ENCODE measurements at regions not wholly inside any gene's neighbourhood (a gene's known extent, or its start where the extent isn't known, plus 50 kb on each side); places are given as distances from the start of the nearest gene placed in this dataset.

GRCh38 chr4:133929531-133930239 lies 271.9 kb downstream of the PABPC4L start (continued):
- TF ChIP-seq, protein P1, sequence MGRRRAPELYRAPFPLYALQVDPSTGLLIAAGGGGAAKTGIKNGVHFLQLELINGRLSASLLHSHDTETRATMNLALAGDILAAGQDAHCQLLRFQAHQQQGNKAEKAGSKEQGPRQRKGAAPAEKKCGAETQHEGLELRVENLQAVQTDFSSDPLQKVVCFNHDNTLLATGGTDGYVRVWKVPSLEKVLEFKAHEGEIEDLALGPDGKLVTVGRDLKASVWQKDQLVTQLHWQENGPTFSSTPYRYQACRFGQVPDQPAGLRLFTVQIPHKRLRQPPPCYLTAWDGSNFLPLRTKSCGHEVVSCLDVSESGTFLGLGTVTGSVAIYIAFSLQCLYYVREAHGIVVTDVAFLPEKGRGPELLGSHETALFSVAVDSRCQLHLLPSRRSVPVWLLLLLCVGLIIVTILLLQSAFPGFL (CRISPR knock-in tag; IDR thresholded peaks at IDR 0.05; ENCODE audit: borderline replicate concordance) = no peak
- TF ChIP-seq ZBTB21 (CRISPR knock-in tag; IDR thresholded peaks at IDR 0.05; ENCODE audit: borderline replicate concordance) (no peak), STAT6 (CRISPR knock-in tag; conservative IDR thresholded peaks at IDR 0.05; ENCODE audit: low read depth) (no peak), FOXK1 (CRISPR knock-in tag; IDR thresholded peaks at IDR 0.05) (no peak)
- TF ChIP-seq, protein P2, sequence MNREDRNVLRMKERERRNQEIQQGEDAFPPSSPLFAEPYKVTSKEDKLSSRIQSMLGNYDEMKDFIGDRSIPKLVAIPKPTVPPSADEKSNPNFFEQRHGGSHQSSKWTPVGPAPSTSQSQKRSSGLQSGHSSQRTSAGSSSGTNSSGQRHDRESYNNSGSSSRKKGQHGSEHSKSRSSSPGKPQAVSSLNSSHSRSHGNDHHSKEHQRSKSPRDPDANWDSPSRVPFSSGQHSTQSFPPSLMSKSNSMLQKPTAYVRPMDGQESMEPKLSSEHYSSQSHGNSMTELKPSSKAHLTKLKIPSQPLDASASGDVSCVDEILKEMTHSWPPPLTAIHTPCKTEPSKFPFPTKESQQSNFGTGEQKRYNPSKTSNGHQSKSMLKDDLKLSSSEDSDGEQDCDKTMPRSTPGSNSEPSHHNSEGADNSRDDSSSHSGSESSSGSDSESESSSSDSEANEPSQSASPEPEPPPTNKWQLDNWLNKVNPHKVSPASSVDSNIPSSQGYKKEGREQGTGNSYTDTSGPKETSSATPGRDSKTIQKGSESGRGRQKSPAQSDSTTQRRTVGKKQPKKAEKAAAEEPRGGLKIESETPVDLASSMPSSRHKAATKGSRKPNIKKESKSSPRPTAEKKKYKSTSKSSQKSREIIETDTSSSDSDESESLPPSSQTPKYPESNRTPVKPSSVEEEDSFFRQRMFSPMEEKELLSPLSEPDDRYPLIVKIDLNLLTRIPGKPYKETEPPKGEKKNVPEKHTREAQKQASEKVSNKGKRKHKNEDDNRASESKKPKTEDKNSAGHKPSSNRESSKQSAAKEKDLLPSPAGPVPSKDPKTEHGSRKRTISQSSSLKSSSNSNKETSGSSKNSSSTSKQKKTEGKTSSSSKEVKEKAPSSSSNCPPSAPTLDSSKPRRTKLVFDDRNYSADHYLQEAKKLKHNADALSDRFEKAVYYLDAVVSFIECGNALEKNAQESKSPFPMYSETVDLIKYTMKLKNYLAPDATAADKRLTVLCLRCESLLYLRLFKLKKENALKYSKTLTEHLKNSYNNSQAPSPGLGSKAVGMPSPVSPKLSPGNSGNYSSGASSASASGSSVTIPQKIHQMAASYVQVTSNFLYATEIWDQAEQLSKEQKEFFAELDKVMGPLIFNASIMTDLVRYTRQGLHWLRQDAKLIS (CRISPR knock-in tag; IDR thresholded peaks at IDR 0.05; ENCODE audit: borderline replicate concordance) = no peak

DNA sequence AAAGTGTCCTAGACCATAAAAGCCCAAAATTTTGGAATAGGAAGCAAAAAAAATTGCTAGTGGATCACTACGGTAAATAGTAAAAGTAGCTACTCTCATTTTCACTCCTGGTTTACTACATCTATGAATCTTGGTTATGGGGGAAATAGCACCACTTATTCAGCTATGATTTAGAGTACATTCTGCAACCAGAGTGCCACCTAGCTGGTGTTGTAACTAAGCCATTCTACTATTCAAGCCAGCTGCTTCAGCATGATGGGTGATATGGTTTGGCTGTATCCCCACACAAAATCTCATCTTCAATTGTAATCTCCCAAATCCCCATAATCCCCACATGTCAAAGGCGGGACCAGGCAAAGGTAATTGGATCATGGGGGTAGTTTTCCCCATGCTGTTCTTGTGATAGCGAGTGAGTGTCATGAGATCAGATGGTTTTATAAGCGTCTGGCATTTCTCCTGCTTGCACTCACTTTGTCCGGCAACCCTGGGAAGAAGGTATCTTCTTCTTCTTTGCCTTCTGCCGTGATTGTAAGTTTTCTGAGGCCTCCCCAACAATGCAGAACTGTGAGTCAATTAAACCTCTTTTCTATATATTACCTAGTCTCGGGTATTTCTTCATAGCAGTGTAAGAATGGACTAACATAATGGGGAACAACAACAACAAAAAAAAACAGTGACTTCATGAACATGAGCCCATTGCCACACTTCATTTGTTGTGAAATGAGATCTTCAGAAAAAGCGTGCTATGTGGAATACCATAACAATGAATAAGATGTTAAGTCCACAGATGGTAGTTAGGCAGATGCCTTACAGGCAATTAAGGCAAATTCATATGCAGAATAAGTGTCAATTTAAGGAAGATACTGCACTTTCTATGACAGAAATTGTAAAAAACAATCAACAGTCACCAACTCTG lies 280.1 kb downstream of the PABPC4L start:
- Mint-ChIP-seq H3K36me3 (no peaks in the 10 kb centered on the region), H3K4me3 (no peak overlapping the region), H3K27me3 (ENCODE audit: low read depth) (no peaks in the 10 kb centered on the region), H3K4me1 (peaks cover 10% of the 10 kb centered on the region), H3K9me3 (0 out of 2 replicates have a peak, but pooled peaks cover 5% of the 10 kb centered on the region), H3K27ac (no peak overlapping the region; the same call in 1 of the 2 replicates)
- ChIA-PET POLR2A (no interaction called here), CTCF (no interaction called here)
- TF ChIP-seq ETV6 (CRISPR knock-in tag; IDR thresholded peaks at IDR 0.05) (no peak), IRF1 (CRISPR knock-in tag; IDR thresholded peaks at IDR 0.05) (no peak), NFE2L1 (CRISPR knock-in tag; IDR thresholded peaks at IDR 0.05) (no peak), ZNF219 (CRISPR knock-in tag; IDR thresholded peaks at IDR 0.05; ENCODE audit: borderline replicate concordance) (no peak), JAZF1 (CRISPR knock-in tag; IDR thresholded peaks at IDR 0.05) (no peak)
- ATAC-seq (0 out of 2 replicates have a peak, but pooled peaks have one; percentile 28), DNase-seq (ENCODE audit: low spot score) (no peak)

GRCh38 chr4:133920236-133920635 lies 281.4 kb downstream of the PABPC4L start:
- Mint-ChIP-seq H3K4me1 (peaks cover 10% of the 10 kb centered on the region), H3K27me3 (ENCODE audit: low read depth) (no peaks in the 10 kb centered on the region), H3K36me3 (no peaks in the 10 kb centered on the region), H3K9me3 (0 out of 2 replicates have a peak, but pooled peaks cover 8% of the 10 kb centered on the region), H3K27ac (no peak overlapping the region), H3K4me3 (no peak overlapping the region)
- POLR2A ChIA-PET = no interaction called here
- DNase-seq (ENCODE audit: low spot score) = no peak
- no peak for ATAC-seq
- CTCF ChIA-PET = no interaction called here
- TF ChIP-seq, protein P3, sequence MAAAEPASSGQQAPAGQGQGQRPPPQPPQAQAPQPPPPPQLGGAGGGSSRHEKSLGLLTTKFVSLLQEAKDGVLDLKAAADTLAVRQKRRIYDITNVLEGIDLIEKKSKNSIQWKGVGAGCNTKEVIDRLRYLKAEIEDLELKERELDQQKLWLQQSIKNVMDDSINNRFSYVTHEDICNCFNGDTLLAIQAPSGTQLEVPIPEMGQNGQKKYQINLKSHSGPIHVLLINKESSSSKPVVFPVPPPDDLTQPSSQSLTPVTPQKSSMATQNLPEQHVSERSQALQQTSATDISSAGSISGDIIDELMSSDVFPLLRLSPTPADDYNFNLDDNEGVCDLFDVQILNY (CRISPR knock-in tag; IDR thresholded peaks at IDR 0.05) = no peak

Measured in WTC11 (cell line).